Choroid plexus epithelial cell (primary cell): ENCODE measurements at regions not wholly inside any gene's neighbourhood (a gene's known extent, or its start where the extent isn't known, plus 50 kb on each side); places are given as distances from the start of the nearest gene placed in this dataset.

Experiments
- DNase-seq: peaks from one replicate; pipeline ENCODE4 v3.0.0-alpha.2; 2010; ENCODE audit warnings: low read depth
- H3K4me3 ChIP-seq: 2 replicates; pipeline ENCODE4 v1.5.1; 2011; ENCODE audit warnings: low read depth, mild to moderate bottlenecking, control low read depth, low read length, moderate library complexity
- TF ChIP-seq, protein P1 (sequence below): conservative IDR thresholded peaks from 2 replicates; pipeline ENCODE4 v1.5.1; 2011; ENCODE audit warnings: low read depth, mild to moderate bottlenecking, control low read depth, inconsistent platforms, low read length, moderate library complexity

DNA sequence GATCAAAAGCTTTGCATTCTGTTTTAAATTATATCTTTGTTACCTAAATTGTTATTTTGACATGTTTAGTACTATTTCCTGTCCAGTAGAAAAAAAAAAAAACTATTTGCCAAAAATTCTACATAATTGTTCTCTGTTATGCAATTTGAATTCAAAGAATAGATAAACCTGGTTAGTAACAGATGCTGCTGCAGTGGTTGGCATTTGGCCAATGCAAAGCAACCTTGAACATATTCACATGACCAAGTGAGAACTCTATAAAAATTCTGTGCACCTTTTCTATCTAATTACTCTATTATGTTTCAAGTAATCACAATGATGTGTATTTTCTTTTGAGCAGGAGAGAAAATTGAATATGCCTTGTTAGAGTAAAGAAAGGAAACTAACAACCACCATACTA, 1473.4 kb downstream of the RPA4 start:
- no peak for DNase-seq
- H3K4me3 ChIP-seq, result no peak overlapping the region
- TF ChIP-seq, protein P1, sequence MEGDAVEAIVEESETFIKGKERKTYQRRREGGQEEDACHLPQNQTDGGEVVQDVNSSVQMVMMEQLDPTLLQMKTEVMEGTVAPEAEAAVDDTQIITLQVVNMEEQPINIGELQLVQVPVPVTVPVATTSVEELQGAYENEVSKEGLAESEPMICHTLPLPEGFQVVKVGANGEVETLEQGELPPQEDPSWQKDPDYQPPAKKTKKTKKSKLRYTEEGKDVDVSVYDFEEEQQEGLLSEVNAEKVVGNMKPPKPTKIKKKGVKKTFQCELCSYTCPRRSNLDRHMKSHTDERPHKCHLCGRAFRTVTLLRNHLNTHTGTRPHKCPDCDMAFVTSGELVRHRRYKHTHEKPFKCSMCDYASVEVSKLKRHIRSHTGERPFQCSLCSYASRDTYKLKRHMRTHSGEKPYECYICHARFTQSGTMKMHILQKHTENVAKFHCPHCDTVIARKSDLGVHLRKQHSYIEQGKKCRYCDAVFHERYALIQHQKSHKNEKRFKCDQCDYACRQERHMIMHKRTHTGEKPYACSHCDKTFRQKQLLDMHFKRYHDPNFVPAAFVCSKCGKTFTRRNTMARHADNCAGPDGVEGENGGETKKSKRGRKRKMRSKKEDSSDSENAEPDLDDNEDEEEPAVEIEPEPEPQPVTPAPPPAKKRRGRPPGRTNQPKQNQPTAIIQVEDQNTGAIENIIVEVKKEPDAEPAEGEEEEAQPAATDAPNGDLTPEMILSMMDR, result no peak

GRCh38 chrX:98362630-98363029, 1478.9 kb downstream of the RPA4 start:
- DNase-seq, result no peak
- no peak overlapping the region for H3K4me3 ChIP-seq
- TF ChIP-seq, protein P1, result no peak

DNA sequence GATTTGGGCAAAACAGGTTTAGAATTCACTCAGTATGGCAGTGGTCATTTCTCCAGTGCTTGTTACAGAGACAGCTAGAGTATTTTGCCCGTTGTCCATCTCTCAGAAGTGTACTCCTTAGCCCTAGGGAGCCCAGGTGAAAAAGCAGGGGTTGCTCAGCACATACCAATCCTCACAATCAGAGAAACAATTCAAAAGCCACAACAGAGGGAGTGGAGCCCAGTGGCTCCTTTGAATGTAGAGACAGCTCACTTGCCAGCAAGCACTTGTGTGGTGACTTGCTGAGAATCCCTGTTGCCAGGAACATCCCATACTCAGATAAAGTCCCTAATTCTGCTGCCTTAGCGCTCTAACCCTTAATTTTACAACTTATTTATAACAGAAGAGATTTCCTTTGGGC, 1488.3 kb downstream of the RPA4 start:
- TF ChIP-seq, protein P1, result no peak

DNA sequence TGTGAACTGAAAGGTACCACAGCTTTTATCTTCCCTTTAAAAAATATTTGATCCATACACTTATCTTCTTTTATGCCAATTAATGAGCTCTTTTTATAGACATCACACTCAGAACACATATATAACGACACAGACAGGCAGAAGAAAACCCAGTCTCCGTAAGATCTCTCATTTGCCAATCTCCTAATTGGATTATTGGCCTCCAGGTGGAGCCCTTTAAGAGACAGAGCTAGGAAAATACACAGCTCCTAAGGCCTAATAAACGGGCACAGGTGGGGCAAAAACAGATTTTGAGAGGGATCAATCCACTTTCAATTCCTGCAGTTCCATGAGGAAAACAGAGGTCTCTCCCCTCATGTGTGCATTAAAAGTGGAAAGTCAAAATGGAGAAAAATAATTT, 1495.4 kb downstream of the RPA4 start:
- DNase-seq, result no peak
- TF ChIP-seq, protein P1, result no peak
- H3K4me3 ChIP-seq, result no peak overlapping the region

More for the DNA sequence above, 1488.3 kb downstream of the RPA4 start:
- no peak for DNase-seq
- H3K4me3 ChIP-seq, result no peak overlapping the region

DNA sequence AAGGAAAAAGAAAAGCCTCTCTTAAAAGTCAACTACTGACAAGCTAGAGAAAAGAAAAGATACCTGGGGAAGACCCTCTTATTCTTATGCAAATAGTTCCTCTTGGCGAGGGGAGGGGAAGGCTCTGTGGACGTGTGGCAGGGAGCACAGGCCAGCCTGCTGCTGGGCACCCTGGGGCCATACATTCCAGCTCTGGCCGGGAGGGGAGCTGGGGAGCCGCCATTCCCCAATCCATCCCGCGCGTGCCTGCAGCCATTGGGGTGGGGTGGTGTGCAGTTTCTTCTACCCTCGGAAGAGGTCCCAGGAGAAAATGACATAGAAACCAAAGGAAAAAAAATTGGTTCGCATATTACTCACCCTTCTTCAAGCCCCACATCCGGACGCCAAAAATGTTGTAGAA, 1496.4 kb downstream of the RPA4 start:
- TF ChIP-seq, protein P1, result no peak
- no peak for DNase-seq
- H3K4me3 ChIP-seq, result no peak overlapping the region

DNA sequence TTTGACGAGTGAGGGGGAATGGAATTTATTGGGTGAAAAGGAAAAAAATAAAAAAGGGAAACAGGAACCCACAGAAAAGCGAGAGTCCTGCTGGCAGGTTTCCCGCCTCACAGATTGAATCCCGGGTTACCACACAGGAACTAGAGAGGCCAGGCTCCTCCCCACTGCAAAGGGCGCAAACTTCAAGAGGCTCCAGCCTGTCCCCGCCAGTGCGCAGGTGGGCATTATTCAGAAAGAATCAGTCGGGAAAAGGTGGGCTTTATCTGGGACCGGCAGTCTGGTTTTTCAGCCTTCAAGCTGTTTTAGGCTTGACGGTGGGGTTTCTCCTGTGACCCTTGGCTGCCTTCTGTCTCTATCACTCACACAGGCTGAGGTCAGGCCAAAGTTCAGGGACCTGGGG, 1496.8 kb downstream of the RPA4 start:
- no peak overlapping the region for H3K4me3 ChIP-seq
- no peak for DNase-seq
- TF ChIP-seq, protein P1, result no peak

GRCh38 chrX:98398542-98398941, 1514.8 kb downstream of the RPA4 start:
- no peak overlapping the region for H3K4me3 ChIP-seq
- no peak for DNase-seq
- TF ChIP-seq, protein P1, result no peak
